Tibial nerve (tissue), 4 donors: ENCODE measurements at regions not wholly inside any gene's neighbourhood (a gene's known extent, or its start where the extent isn't known, plus 50 kb on each side); places are given as distances from the start of the nearest gene placed in this dataset.

Experiments
- DNase-seq, 2 donors: peaks; one replicate each; pipeline ENCODE4 v3.0.0-alpha.2; 2019; ENCODE audit warnings: low spot score in 2 of 2
- H3K27ac ChIP-seq, 4 donors: fragments of 200-600 bp; sonication (generic) in 3 of 4; one replicate each; pipeline ENCODE4 v1.5.1; 2017 to 2019; ENCODE audit warnings: mild to moderate bottlenecking in 1 of 4
- H3K27me3 ChIP-seq, 2 donors: fragments of 200-600 bp; sonication (generic) in 1 of 2; one replicate each; pipeline versions ENCODE4 v1.5.1 to v1.6.0; 2017 to 2019
- H3K36me3 ChIP-seq, 3 donors: fragments of 200-600 bp; sonication (generic); one replicate each; pipeline ENCODE4 v1.5.1; 2018 to 2019
- H3K4me1 ChIP-seq, 4 donors: fragments of 200-600 bp; sonication (generic) in 3 of 4; one replicate each; pipeline ENCODE4 v1.5.1; 2017 to 2019
- H3K4me3 ChIP-seq, 4 donors: fragments of 200-600 bp; sonication (generic) in 3 of 4; one replicate each; pipeline ENCODE4 v1.5.1; 2017 to 2019; ENCODE audit warnings: mild to moderate bottlenecking in 1 of 4, moderate library complexity in 1 of 4
- H3K9me3 ChIP-seq, 4 donors: fragments of 200-600 bp; sonication (generic) in 3 of 4; one replicate each; pipeline ENCODE4 v1.5.1; 2017 to 2019
- CTCF ChIP-seq, 5 experiments: fragments of 200-600 bp in 3 of 5; fragments of 450-650 bp in 2 of 5; sonication (generic) in 3 of 5; IDR thresholded peaks; one replicate each; pipeline ENCODE4 v1.5.1; 2016 to 2019; ENCODE audit warnings: antibody characterized with exemption in 5 of 5, mild to moderate bottlenecking in 3 of 5, moderate library complexity in 2 of 5
- EP300 ChIP-seq, 2 donors: sonication (generic); formaldehyde crosslinking; IDR thresholded peaks; one replicate each; pipeline ENCODE4 v1.6.1; 2017; ENCODE audit warnings: antibody characterized with exemption in 2 of 2, mild to moderate bottlenecking in 1 of 2
- POLR2A ChIP-seq, 2 donors: fragments of 450-650 bp; IDR thresholded peaks; one replicate each; pipeline ENCODE4 v1.6.1; 2017; ENCODE audit warnings: antibody characterized with exemption in 2 of 2, mild to moderate bottlenecking in 2 of 2, moderate library complexity in 2 of 2
- WGBS, 2 donors: methylation state at CpG; one replicate each; pipeline ENCODE4 v1.1.5; 2018; 5-methylcytosine and 5-hydroxymethylcytosine counted together

GRCh38 chr6:2552526-2553154, 198.1 kb downstream of the MYLK4 start:
- whole genome bisulfite sequencing, 2 donors = 45 to 59% methylated on average over 10 of the region's 10 CpGs
- H3K27me3 ChIP-seq = no peaks in the 10 kb centered on the region
- TF ChIP-seq CTCF (IDR thresholded peaks at IDR 0.05) (no peak), POLR2A (IDR thresholded peaks at IDR 0.05) (no peak), EP300 (IDR thresholded peaks at IDR 0.05) (no peak)
- H3K4me3 ChIP-seq = no peak overlapping the region
- H3K27ac ChIP-seq = no peak overlapping the region
- no peaks in the 10 kb centered on the region for H3K9me3 ChIP-seq
- no peaks in the 10 kb centered on the region for H3K4me1 ChIP-seq
- no peaks in the 10 kb centered on the region for H3K36me3 ChIP-seq
- no peak for DNase-seq

GRCh38 chr6:2551705-2552104, 199.0 kb downstream of the MYLK4 start:
- Histone ChIP-seq H3K27me3 (no peaks in the 10 kb centered on the region), H3K4me3 (no peak overlapping the region), H3K4me1 (no peaks in the 10 kb centered on the region), H3K36me3 (no peaks in the 10 kb centered on the region), H3K27ac (no peak overlapping the region), H3K9me3 (no peaks in the 10 kb centered on the region)
- no peak for DNase-seq
- 81 to 95% methylated on average over 3 of the region's 3 CpGs for WGBS, 2 donors
- TF ChIP-seq CTCF (IDR thresholded peaks at IDR 0.05) = no peak
- TF ChIP-seq POLR2A (IDR thresholded peaks at IDR 0.05) = no peak
- no peak for TF ChIP-seq EP300 (IDR thresholded peaks at IDR 0.05)

GRCh38 chr6:2550247-2550646, 200.5 kb downstream of the MYLK4 start:
- Histone ChIP-seq H3K36me3 (no peaks in the 10 kb centered on the region), H3K27ac (no peak overlapping the region), H3K9me3 (no peaks in the 10 kb centered on the region), H3K4me1 (no peaks in the 10 kb centered on the region), H3K4me3 (no peak overlapping the region), H3K27me3 (no peaks in the 10 kb centered on the region)
- WGBS, 2 donors = 69 to 84% methylated on average over 4 of the region's 4 CpGs
- TF ChIP-seq POLR2A (IDR thresholded peaks at IDR 0.05) = no peak
- TF ChIP-seq CTCF (IDR thresholded peaks at IDR 0.05) = no peak
- no peak for TF ChIP-seq EP300 (IDR thresholded peaks at IDR 0.05)
- DNase-seq = no peak

GRCh38 chr6:2549834-2550233, 200.9 kb downstream of the MYLK4 start:
- Histone ChIP-seq H3K4me3 (no peak overlapping the region), H3K36me3 (no peaks in the 10 kb centered on the region), H3K27ac (no peak overlapping the region), H3K4me1 (no peaks in the 10 kb centered on the region), H3K27me3 (no peaks in the 10 kb centered on the region), H3K9me3 (no peaks in the 10 kb centered on the region)
- no peak for DNase-seq
- 76 to 92% methylated on average over 3 of the region's 3 CpGs for WGBS, 2 donors
- TF ChIP-seq CTCF (IDR thresholded peaks at IDR 0.05) (no peak), POLR2A (IDR thresholded peaks at IDR 0.05) (no peak), EP300 (IDR thresholded peaks at IDR 0.05) (no peak)

- H3K27ac ChIP-seq = no peak overlapping the region
- 68 to 92% methylated on average over 4 of the region's 4 CpGs for WGBS, 2 donors
- no peaks in the 10 kb centered on the region for H3K27me3 ChIP-seq
- no peaks in the 10 kb centered on the region for H3K9me3 ChIP-seq
- DNase-seq = no peak
- no peaks in the 10 kb centered on the region for H3K36me3 ChIP-seq
- TF ChIP-seq EP300 (IDR thresholded peaks at IDR 0.05) (no peak), POLR2A (IDR thresholded peaks at IDR 0.05) (no peak), CTCF (IDR thresholded peaks at IDR 0.05) (no peak)
- H3K4me1 ChIP-seq = no peaks in the 10 kb centered on the region
- H3K4me3 ChIP-seq = no peak overlapping the region
These were observed 203.4 kb downstream of the MYLK4 start for GRCh38 chr6:2547355-2547754.
